ENCODE measurements at regions not wholly inside any gene's neighbourhood (a gene's known extent, or its start where the extent isn't known, plus 50 kb on each side); places are given as distances from the start of the nearest gene placed in this dataset.

- Mint-ChIP-seq H3K4me3 (no peak overlapping the region), H3K9me3 (peaks cover 22% of the 10 kb centered on the region), H3K4me1 (peaks cover 6% of the 10 kb centered on the region; the same call in 1 of the 2 replicates), H3K27ac (no peak overlapping the region), H3K36me3 (peaks cover 2% of the 10 kb centered on the region; the same call in 1 of the 2 replicates), H3K27me3 (ENCODE audit: low read depth) (no peaks in the 10 kb centered on the region; the same call in 1 of the 2 replicates)
- ChIA-PET POLR2A (interaction anchor here (0.5 kb wide), 1 partner anchor 68 kb away, joined by 3 read pairs; no protein-coding TSS in a partner anchor), CTCF (no interaction called here)
- ATAC-seq (no peak), DNase-seq (ENCODE audit: low spot score) (no peak)
- TF ChIP-seq PRRX2 (CRISPR knock-in tag; IDR thresholded peaks at IDR 0.05) (no peak), FOXP4 (CRISPR knock-in tag; IDR thresholded peaks at IDR 0.05) (no peak), JAZF1 (CRISPR knock-in tag; IDR thresholded peaks at IDR 0.05) (no peak), TEAD1 (CRISPR knock-in tag; IDR thresholded peaks at IDR 0.05) (no peak)
Observed at GRCh38 chr16:80034469-80034826, 433.9 kb upstream of the MAF start.

GRCh38 chr16:80033783-80034468, 433.4 kb upstream of the MAF start:
- H3K27me3 Mint-ChIP-seq (ENCODE audit: low read depth): no peaks in the 10 kb centered on the region
- H3K27ac Mint-ChIP-seq: no peak overlapping the region
- ChIA-PET CTCF (no interaction called here), POLR2A (no interaction called here)
- ATAC-seq (no peak), DNase-seq (ENCODE audit: low spot score) (no peak)
- H3K36me3 Mint-ChIP-seq: peaks cover 2% of the 10 kb centered on the region; the same call in 1 of the 2 replicates
- peaks cover 10% of the 10 kb centered on the region; the same call in 1 of the 2 replicates for H3K4me1 Mint-ChIP-seq
- TF ChIP-seq ATF1 (CRISPR knock-in tag; IDR thresholded peaks at IDR 0.05) (no peak), MXD4 (CRISPR knock-in tag; IDR thresholded peaks at IDR 0.05; ENCODE audit: borderline replicate concordance) (no peak), NFATC4 (CRISPR knock-in tag; IDR thresholded peaks at IDR 0.05) (no peak), TCF7 (CRISPR knock-in tag; IDR thresholded peaks at IDR 0.05; ENCODE audit: low read depth) (no peak), FOXK1 (CRISPR knock-in tag; IDR thresholded peaks at IDR 0.05) (no peak)
- H3K9me3 Mint-ChIP-seq: peaks cover 19% of the 10 kb centered on the region
- H3K4me3 Mint-ChIP-seq: no peak overlapping the region

- H3K4me3 Mint-ChIP-seq: no peak overlapping the region
- H3K4me1 Mint-ChIP-seq: peaks cover 18% of the 10 kb centered on the region
- peaks cover 2% of the 10 kb centered on the region; the same call in 1 of the 2 replicates for H3K36me3 Mint-ChIP-seq
- ATAC-seq (no peak), DNase-seq (ENCODE audit: low spot score) (no peak)
- no peaks in the 10 kb centered on the region; the same call in 1 of the 2 replicates for H3K27me3 Mint-ChIP-seq (ENCODE audit: low read depth)
- no peak overlapping the region for H3K27ac Mint-ChIP-seq
- H3K9me3 Mint-ChIP-seq: peaks cover 13% of the 10 kb centered on the region
- ChIA-PET POLR2A (no interaction called here), CTCF (no interaction called here)
- no peak for TF ChIP-seq E2F1 (CRISPR knock-in tag; IDR thresholded peaks at IDR 0.05)
- TF ChIP-seq FOXP4 (CRISPR knock-in tag; IDR thresholded peaks at IDR 0.05): no peak
- TF ChIP-seq CBFB (CRISPR knock-in tag; IDR thresholded peaks at IDR 0.05; ENCODE audit: low read depth): no peak
- TF ChIP-seq CTCF (IDR thresholded peaks at IDR 0.05): no peak
- TF ChIP-seq ESRRA (CRISPR knock-in tag; IDR thresholded peaks at IDR 0.05; ENCODE audit: borderline replicate concordance): no peak
- no peak for TF ChIP-seq FOXK1 (CRISPR knock-in tag; IDR thresholded peaks at IDR 0.05)
- no peak for TF ChIP-seq ATF6 (CRISPR knock-in tag; IDR thresholded peaks at IDR 0.05)
- no peak for TF ChIP-seq JAZF1 (CRISPR knock-in tag; IDR thresholded peaks at IDR 0.05)
- TF ChIP-seq ZSCAN18 (CRISPR knock-in tag; IDR thresholded peaks at IDR 0.05): no peak
- no peak for TF ChIP-seq HMGXB4 (CRISPR knock-in tag; IDR thresholded peaks at IDR 0.05)
Observed at GRCh38 chr16:80029761-80030481, 429.4 kb upstream of the MAF start.

All from WTC11 (cell line).